ENCODE measurements at regions not wholly inside any gene's neighbourhood (a gene's known extent, or its start where the extent isn't known, plus 50 kb on each side); places are given as distances from the start of the nearest gene placed in this dataset.

DNA sequence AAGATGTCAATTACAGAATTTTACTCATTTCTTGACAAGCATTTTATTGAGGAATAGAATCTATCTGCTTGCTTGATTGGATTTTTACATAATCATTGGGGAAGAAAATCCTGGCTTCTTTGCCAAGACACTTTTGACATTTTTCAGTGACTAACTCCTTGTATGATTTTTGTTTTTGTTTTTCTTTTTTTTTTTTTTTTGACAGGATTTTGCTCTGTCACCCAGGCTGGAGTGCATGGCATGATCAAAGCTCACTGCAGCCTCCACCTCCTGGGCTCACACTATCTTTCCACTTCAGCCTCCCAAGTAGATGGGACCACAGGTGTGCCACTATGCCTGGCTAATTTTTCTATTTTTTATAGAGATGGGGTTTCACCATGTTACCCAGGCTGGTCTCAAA is 672.3 kb upstream of the RGMB start:
- TF ChIP-seq BCL11A (tag by site-specific recombination; IDR thresholded peaks at IDR 0.05; ENCODE audit: low read depth) (no peak), ZNF549 (tag by site-specific recombination; IDR thresholded peaks at IDR 0.05) (no peak)
